ENCODE measurements at regions not wholly inside any gene's neighbourhood (a gene's known extent, or its start where the extent isn't known, plus 50 kb on each side); places are given as distances from the start of the nearest gene placed in this dataset.

DNA sequence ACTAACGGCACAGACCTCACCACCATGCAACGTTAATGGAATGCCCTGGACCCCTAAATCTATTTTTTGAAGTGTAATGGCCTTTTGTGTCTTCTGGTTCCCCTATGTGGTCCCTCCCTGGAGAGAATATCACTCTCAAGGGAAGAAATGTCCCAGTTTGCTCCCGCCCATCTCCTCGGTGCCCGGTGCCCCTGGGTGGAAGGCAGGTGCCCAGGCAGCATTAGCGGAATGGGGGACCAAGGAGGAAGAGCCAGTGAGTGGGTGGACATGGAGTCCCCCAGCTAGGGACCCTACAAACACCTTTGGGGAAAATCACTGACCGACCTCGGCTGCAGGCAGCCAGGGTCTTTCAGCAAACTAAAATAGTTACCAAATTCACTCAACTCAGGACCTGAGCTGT lies 212.1 kb upstream of the RTL1 start:
- TF ChIP-seq EZH2phosphoT487 (IDR thresholded peaks at IDR 0.05; ENCODE audit: insufficient read depth, low read depth) (no peak), EZH2 (IDR thresholded peaks at IDR 0.05; ENCODE audit: insufficient read depth, poor library complexity, severe bottlenecking) (no peak)
